PC-9 (cell line): ENCODE measurements at regions not wholly inside any gene's neighbourhood (a gene's known extent, or its start where the extent isn't known, plus 50 kb on each side); places are given as distances from the start of the nearest gene placed in this dataset.

Experiments
- BruUV-seq: library from RNA; stranded (reverse); fragments of 400-500 nt; replicated peaks from 2 replicates; lab custom pipeline; 2021; lab: Mats Ljungman, UMichigan
- CTCF ChIA-PET: fragments of 300-600 bp; sonication (Branson Sonifier 250); formaldehyde crosslinking; loops from one replicate; lab custom pipeline; 2022; ENCODE audit warnings: antibody characterized with exemption; lab: Charles Lee
- POLR2A ChIA-PET: fragments of 300-600 bp; sonication (Branson Sonifier 250); formaldehyde crosslinking; loops from one replicate; lab custom pipeline; 2022; ENCODE audit warnings: antibody characterized with exemption; ENCODE audit not compliant: unreplicated experiment; lab: Charles Lee
- DNase-seq, 2 experiments: peaks; one replicate each; pipeline versions ENCODE4 v3.0.0 to v3.0.0-alpha.2; 2015 to 2022; ENCODE audit warnings: mixed read lengths in 1 of 2
- H2AFZ ChIP-seq: fragments of 200-600 bp; sonication (generic); 2 replicates; pipeline ENCODE4 v1.8.1; 2017; ENCODE audit warnings: antibody characterized with exemption
- H3F3A ChIP-seq: fragments of 200-600 bp; sonication (generic); 2 replicates; pipeline ENCODE4 v1.8.1; 2017; ENCODE audit warnings: antibody characterized with exemption, mild to moderate bottlenecking, low read depth; ENCODE audit not compliant: insufficient read depth
- H3K27ac ChIP-seq: fragments of 200-600 bp; sonication (generic); 2 replicates; pipeline ENCODE4 v1.6.1; 2016; ENCODE audit warnings: mixed run types
- H3K27me3 ChIP-seq: fragments of 200-600 bp; sonication (generic); 2 replicates; pipeline ENCODE4 v1.6.1; 2016; ENCODE audit warnings: low read depth, mixed run types; ENCODE audit not compliant: insufficient read depth
- H3K36me3 ChIP-seq: fragments of 200-600 bp; sonication (generic); 2 replicates; pipeline ENCODE4 v1.6.1; 2016; ENCODE audit warnings: low read depth, mixed run types
- H3K4me1 ChIP-seq: fragments of 200-600 bp; sonication (generic); replicated peaks from 2 replicates; pipeline ENCODE4 v1.6.1; 2016; ENCODE audit warnings: mixed run types; ENCODE audit not compliant: insufficient read depth
- H3K4me2 ChIP-seq: fragments of 200-600 bp; sonication (generic); 2 replicates; pipeline ENCODE4 v1.6.1; 2017; ENCODE audit warnings: mixed run types
- H3K4me3 ChIP-seq: fragments of 200-600 bp; sonication (generic); 2 replicates; pipeline ENCODE4 v1.6.1; 2016; ENCODE audit warnings: mixed run types
- H3K79me2 ChIP-seq: fragments of 200-600 bp; sonication (generic); 2 replicates; pipeline ENCODE4 v1.6.1; 2017; ENCODE audit warnings: low read depth, mixed run types
- H3K9me2 ChIP-seq: fragments of 200-600 bp; sonication (generic); 2 replicates; pipeline ENCODE4 v1.8.1; 2017; ENCODE audit warnings: mild to moderate bottlenecking; ENCODE audit not compliant: insufficient read depth
- H3K9me3 ChIP-seq: fragments of 200-600 bp; sonication (generic); 2 replicates; pipeline ENCODE4 v1.8.1; 2016; ENCODE audit warnings: low read depth; ENCODE audit not compliant: insufficient read depth
- H4K20me1 ChIP-seq: fragments of 200-600 bp; sonication (generic); 2 replicates; pipeline ENCODE4 v1.8.1; 2017; ENCODE audit not compliant: insufficient read depth
- EZH2 ChIP-seq: fragments of 200-600 bp; sonication (generic); IDR thresholded peaks from 2 replicates; pipeline ENCODE4 v1.8.0; 2017; ENCODE audit warnings: antibody characterized with exemption, low read depth
- intact Hi-C: fragments of 100-400 bp; cut with micrococcal nuclease; formaldehyde crosslinking; loops from one replicate; pipeline ENCODE4 v1.10.0; 2022; ENCODE audit not compliant: unreplicated experiment
- TF ChIP-seq, protein P1 (sequence below): fragments of 200-600 bp; sonication (generic); conservative IDR thresholded peaks from 2 replicates; pipeline ENCODE4 v1.6.1; 2017; ENCODE audit warnings: mixed run types, antibody characterized with exemption, mild to moderate bottlenecking, moderate library complexity

DNA sequence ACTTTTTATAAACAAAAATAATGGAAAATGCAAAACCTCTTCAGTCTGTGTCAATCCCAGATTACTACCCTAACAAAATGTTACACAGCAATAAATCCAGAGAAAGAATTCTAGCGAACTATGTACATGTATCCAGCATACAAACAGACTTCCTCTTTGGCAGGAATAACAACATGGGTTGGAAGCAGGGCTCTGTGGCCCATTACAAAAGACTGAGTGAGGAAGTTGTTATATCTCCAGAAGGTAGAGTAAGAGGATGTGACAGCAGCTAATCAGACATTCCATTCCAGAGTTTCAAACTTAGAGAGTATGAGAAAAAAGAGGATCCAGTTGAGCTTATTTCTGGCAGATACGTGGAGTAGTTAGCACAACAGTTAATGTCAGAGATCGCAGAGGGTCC, 294.0 kb upstream of the PLSCR5 start:
- H3F3A ChIP-seq: no peaks in the 10 kb centered on the region
- no peak overlapping the region for H3K4me3 ChIP-seq
- no peaks in the 10 kb centered on the region for H3K4me1 ChIP-seq
- no peaks in the 10 kb centered on the region for H4K20me1 ChIP-seq
- no peaks in the 10 kb centered on the region for H3K27me3 ChIP-seq
- no peak for DNase-seq
- no peaks in the 10 kb centered on the region for H3K36me3 ChIP-seq
- TF ChIP-seq, protein P1, sequence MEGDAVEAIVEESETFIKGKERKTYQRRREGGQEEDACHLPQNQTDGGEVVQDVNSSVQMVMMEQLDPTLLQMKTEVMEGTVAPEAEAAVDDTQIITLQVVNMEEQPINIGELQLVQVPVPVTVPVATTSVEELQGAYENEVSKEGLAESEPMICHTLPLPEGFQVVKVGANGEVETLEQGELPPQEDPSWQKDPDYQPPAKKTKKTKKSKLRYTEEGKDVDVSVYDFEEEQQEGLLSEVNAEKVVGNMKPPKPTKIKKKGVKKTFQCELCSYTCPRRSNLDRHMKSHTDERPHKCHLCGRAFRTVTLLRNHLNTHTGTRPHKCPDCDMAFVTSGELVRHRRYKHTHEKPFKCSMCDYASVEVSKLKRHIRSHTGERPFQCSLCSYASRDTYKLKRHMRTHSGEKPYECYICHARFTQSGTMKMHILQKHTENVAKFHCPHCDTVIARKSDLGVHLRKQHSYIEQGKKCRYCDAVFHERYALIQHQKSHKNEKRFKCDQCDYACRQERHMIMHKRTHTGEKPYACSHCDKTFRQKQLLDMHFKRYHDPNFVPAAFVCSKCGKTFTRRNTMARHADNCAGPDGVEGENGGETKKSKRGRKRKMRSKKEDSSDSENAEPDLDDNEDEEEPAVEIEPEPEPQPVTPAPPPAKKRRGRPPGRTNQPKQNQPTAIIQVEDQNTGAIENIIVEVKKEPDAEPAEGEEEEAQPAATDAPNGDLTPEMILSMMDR: no peak
- TF ChIP-seq EZH2: no peak
- H2AFZ ChIP-seq: no peak overlapping the region
- no peaks in the 10 kb centered on the region for H3K9me3 ChIP-seq
- no TSS peak for BruUV-seq
- intact Hi-C loops: no loop called here
- H3K79me2 ChIP-seq: no peaks in the 10 kb centered on the region
- POLR2A ChIA-PET: no interaction called here
- H3K4me2 ChIP-seq: no peak overlapping the region
- CTCF ChIA-PET: no interaction called here
- H3K9me2 ChIP-seq: 0 out of 2 replicates have a peak, but pooled peaks cover 6% of the 10 kb centered on the region
- no peak overlapping the region for H3K27ac ChIP-seq

- no peaks in the 10 kb centered on the region for H3K4me1 ChIP-seq
- DNase-seq: no peak
- intact Hi-C loops: no loop called here
- H3K9me3 ChIP-seq: no peaks in the 10 kb centered on the region
- H3K36me3 ChIP-seq: no peaks in the 10 kb centered on the region
- 0 out of 2 replicates have a peak, but pooled peaks cover 6% of the 10 kb centered on the region for H3K9me2 ChIP-seq
- BruUV-seq: no TSS peak
- H3F3A ChIP-seq: no peaks in the 10 kb centered on the region
- ChIA-PET POLR2A (no interaction called here), CTCF (no interaction called here)
- H3K27ac ChIP-seq: no peak overlapping the region
- H3K4me3 ChIP-seq: no peak overlapping the region
- no peaks in the 10 kb centered on the region for H3K27me3 ChIP-seq
- no peaks in the 10 kb centered on the region for H4K20me1 ChIP-seq
- no peaks in the 10 kb centered on the region for H3K79me2 ChIP-seq
- no peak overlapping the region for H2AFZ ChIP-seq
- no peak overlapping the region for H3K4me2 ChIP-seq
- TF ChIP-seq EZH2: no peak
- TF ChIP-seq, protein P1: no peak
Observed at GRCh38 chr3:146896711-146897110, 291.6 kb upstream of the PLSCR5 start.

DNA sequence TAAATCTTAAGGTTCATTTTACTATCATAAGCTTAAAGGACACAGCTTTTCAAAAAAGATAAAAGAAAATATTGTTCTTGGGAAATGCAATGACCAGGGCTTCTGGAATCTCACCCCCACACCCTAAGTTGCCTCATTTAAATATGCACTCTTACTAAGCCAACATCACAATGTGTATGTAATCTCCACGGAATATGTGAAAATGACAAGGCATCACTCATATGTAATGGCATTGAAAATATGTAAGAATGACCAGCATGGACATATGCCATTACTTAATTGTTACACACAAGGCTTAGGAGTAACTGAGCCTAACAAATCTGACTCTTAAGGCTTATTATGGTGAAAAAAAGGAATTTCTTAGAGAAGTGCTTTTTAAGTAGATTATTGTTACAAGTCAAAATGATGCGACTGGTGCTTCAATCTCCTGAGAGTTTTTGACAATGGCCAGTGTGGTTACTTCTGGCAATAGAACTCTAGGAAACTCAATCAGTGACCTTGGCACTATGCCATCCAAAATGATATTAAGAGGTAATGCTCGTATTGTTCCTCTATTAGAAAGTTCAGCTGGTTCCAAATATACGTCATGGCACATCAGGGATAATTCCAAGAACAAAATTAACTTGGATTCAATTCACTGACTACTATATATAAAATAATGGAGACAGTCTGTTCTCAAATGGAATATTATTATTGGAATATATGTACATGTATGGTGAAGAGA, 290.0 kb upstream of the PLSCR5 start:
- no TSS peak for BruUV-seq

More for the DNA sequence above, 290.0 kb upstream of the PLSCR5 start:
- Histone ChIP-seq H2AFZ (no peak overlapping the region), H3K27me3 (no peaks in the 10 kb centered on the region), H3K4me3 (no peak overlapping the region), H3K79me2 (no peaks in the 10 kb centered on the region), H3K9me3 (no peaks in the 10 kb centered on the region), H4K20me1 (no peaks in the 10 kb centered on the region), H3F3A (no peaks in the 10 kb centered on the region), H3K4me2 (no peak overlapping the region), H3K36me3 (no peaks in the 10 kb centered on the region), H3K9me2 (0 out of 2 replicates have a peak, but pooled peaks cover 6% of the 10 kb centered on the region), H3K27ac (no peak overlapping the region), H3K4me1 (no peaks in the 10 kb centered on the region)
- TF ChIP-seq EZH2: no peak
- TF ChIP-seq, protein P1: no peak
- CTCF ChIA-PET: no interaction called here
- intact Hi-C loops: no loop called here
- DNase-seq: no peak
- POLR2A ChIA-PET: no interaction called here
